ENCODE measurements at regions not wholly inside any gene's neighbourhood (a gene's known extent, or its start where the extent isn't known, plus 50 kb on each side); places are given as distances from the start of the nearest gene placed in this dataset.

GRCh38 chr17:63134867-63135266 lies 168.8 kb downstream of the TANC2 start:
- Mint-ChIP-seq H3K27me3 (no peaks in the 10 kb centered on the region), H3K4me1 (peaks cover 2% of the 10 kb centered on the region), H3K27ac (no peak overlapping the region), H3K9me3 (no peaks in the 10 kb centered on the region), H3K4me3 (no peak overlapping the region), H3K36me3 (no peaks in the 10 kb centered on the region)
- DNase-seq = no peak

GRCh38 chr17:63136369-63137012 lies 170.5 kb downstream of the TANC2 start:
- H3K27ac Mint-ChIP-seq = no peak overlapping the region
- H3K4me3 Mint-ChIP-seq = no peak overlapping the region
- no peaks in the 10 kb centered on the region for H3K9me3 Mint-ChIP-seq
- no peaks in the 10 kb centered on the region for H3K36me3 Mint-ChIP-seq
- no peaks in the 10 kb centered on the region for H3K27me3 Mint-ChIP-seq
- H3K4me1 Mint-ChIP-seq = peaks cover 8% of the 10 kb centered on the region
- no peak for DNase-seq

- Mint-ChIP-seq H3K27me3 (no peaks in the 10 kb centered on the region), H3K9me3 (no peaks in the 10 kb centered on the region), H3K36me3 (no peaks in the 10 kb centered on the region), H3K4me3 (no peak overlapping the region), H3K27ac (no peak overlapping the region), H3K4me1 (peaks cover 8% of the 10 kb centered on the region)
- DNase-seq = no peak
Measured at GRCh38 chr17:63137163-63137562, 171.1 kb downstream of the TANC2 start.

GRCh38 chr17:63138713-63139112 lies 172.7 kb downstream of the TANC2 start:
- Mint-ChIP-seq H3K27ac (no peak overlapping the region), H3K36me3 (no peaks in the 10 kb centered on the region), H3K27me3 (no peaks in the 10 kb centered on the region)

GRCh38 chr17:63139356-63139755 lies 173.3 kb downstream of the TANC2 start:
- H3K27me3 Mint-ChIP-seq = no peaks in the 10 kb centered on the region
- no peak overlapping the region for H3K4me3 Mint-ChIP-seq
- H3K4me1 Mint-ChIP-seq = peaks cover 8% of the 10 kb centered on the region
- H3K36me3 Mint-ChIP-seq = peaks cover under 1% of the 10 kb centered on the region
- DNase-seq = no peak
- H3K9me3 Mint-ChIP-seq = no peaks in the 10 kb centered on the region
- no peak overlapping the region for H3K27ac Mint-ChIP-seq

More at GRCh38 chr17:63138713-63139112, 172.7 kb downstream of the TANC2 start:
- no peak for DNase-seq
- Mint-ChIP-seq H3K4me1 (peaks cover 8% of the 10 kb centered on the region), H3K4me3 (no peak overlapping the region), H3K9me3 (no peaks in the 10 kb centered on the region)

- Mint-ChIP-seq H3K36me3 (peaks cover 1% of the 10 kb centered on the region), H3K27ac (no peak overlapping the region), H3K4me3 (no peak overlapping the region), H3K27me3 (no peaks in the 10 kb centered on the region), H3K9me3 (no peaks in the 10 kb centered on the region), H3K4me1 (peaks cover 8% of the 10 kb centered on the region)
- DNase-seq = no peak
Measured at GRCh38 chr17:63140255-63140654, 174.2 kb downstream of the TANC2 start.

GRCh38 chr17:63142836-63143235 lies 176.8 kb downstream of the TANC2 start:
- H3K9me3 Mint-ChIP-seq = no peaks in the 10 kb centered on the region
- H3K27me3 Mint-ChIP-seq = no peaks in the 10 kb centered on the region
- no peak for DNase-seq
- no peak overlapping the region for H3K27ac Mint-ChIP-seq
- H3K4me3 Mint-ChIP-seq = no peak overlapping the region
- peaks cover 6% of the 10 kb centered on the region for H3K4me1 Mint-ChIP-seq
- H3K36me3 Mint-ChIP-seq = peaks cover 4% of the 10 kb centered on the region

GRCh38 chr17:63150490-63150889 lies 184.5 kb downstream of the TANC2 start:
- Mint-ChIP-seq H3K27me3 (no peaks in the 10 kb centered on the region), H3K27ac (no peak overlapping the region), H3K4me1 (no peaks in the 10 kb centered on the region), H3K9me3 (no peaks in the 10 kb centered on the region), H3K4me3 (no peak overlapping the region), H3K36me3 (peaks cover under 1% of the 10 kb centered on the region)
- no peak for DNase-seq

GRCh38 chr17:63150994-63151464 lies 185.0 kb downstream of the TANC2 start:
- H3K27ac Mint-ChIP-seq = no peak overlapping the region
- H3K9me3 Mint-ChIP-seq = no peaks in the 10 kb centered on the region
- H3K4me3 Mint-ChIP-seq = no peak overlapping the region
- H3K36me3 Mint-ChIP-seq = no peaks in the 10 kb centered on the region
- H3K4me1 Mint-ChIP-seq = no peaks in the 10 kb centered on the region
- DNase-seq = no peak
- H3K27me3 Mint-ChIP-seq = no peaks in the 10 kb centered on the region

GRCh38 chr17:63151941-63152523 lies 186.0 kb downstream of the TANC2 start:
- no peak overlapping the region for H3K4me3 Mint-ChIP-seq
- no peak overlapping the region for H3K27ac Mint-ChIP-seq
- no peaks in the 10 kb centered on the region for H3K27me3 Mint-ChIP-seq
- H3K36me3 Mint-ChIP-seq = no peaks in the 10 kb centered on the region
- H3K4me1 Mint-ChIP-seq = peaks cover 2% of the 10 kb centered on the region
- no peak for DNase-seq
- H3K9me3 Mint-ChIP-seq = no peaks in the 10 kb centered on the region

GRCh38 chr17:63153488-63153887 lies 187.5 kb downstream of the TANC2 start:
- DNase-seq = no peak
- no peaks in the 10 kb centered on the region for H3K27me3 Mint-ChIP-seq

GRCh38 chr17:63154586-63155244 lies 188.7 kb downstream of the TANC2 start:
- H3K27ac Mint-ChIP-seq = no peak overlapping the region
- H3K4me3 Mint-ChIP-seq = no peak overlapping the region
- no peak for DNase-seq
- peaks cover 2% of the 10 kb centered on the region for H3K4me1 Mint-ChIP-seq
- no peaks in the 10 kb centered on the region for H3K36me3 Mint-ChIP-seq
- no peaks in the 10 kb centered on the region for H3K27me3 Mint-ChIP-seq
- no peaks in the 10 kb centered on the region for H3K9me3 Mint-ChIP-seq

More at GRCh38 chr17:63153488-63153887, 187.5 kb downstream of the TANC2 start:
- Mint-ChIP-seq H3K36me3 (no peaks in the 10 kb centered on the region), H3K4me1 (peaks cover 2% of the 10 kb centered on the region), H3K9me3 (no peaks in the 10 kb centered on the region), H3K27ac (no peak overlapping the region), H3K4me3 (no peak overlapping the region)

GRCh38 chr17:63156986-63157385 lies 191.0 kb downstream of the TANC2 start:
- no peak for DNase-seq
- Mint-ChIP-seq H3K4me3 (no peak overlapping the region), H3K4me1 (peaks cover 2% of the 10 kb centered on the region), H3K9me3 (no peaks in the 10 kb centered on the region), H3K27ac (no peak overlapping the region), H3K36me3 (no peaks in the 10 kb centered on the region), H3K27me3 (no peaks in the 10 kb centered on the region)

GRCh38 chr17:63162406-63163157 lies 196.5 kb downstream of the TANC2 start:
- Mint-ChIP-seq H3K27ac (no peak overlapping the region), H3K36me3 (no peaks in the 10 kb centered on the region), H3K9me3 (no peaks in the 10 kb centered on the region), H3K4me3 (no peak overlapping the region), H3K4me1 (no peaks in the 10 kb centered on the region), H3K27me3 (no peaks in the 10 kb centered on the region)
- no peak for DNase-seq

GRCh38 chr17:63163158-63163520 lies 197.1 kb downstream of the TANC2 start:
- no peak overlapping the region for H3K4me3 Mint-ChIP-seq
- DNase-seq = no peak
- H3K27me3 Mint-ChIP-seq = no peaks in the 10 kb centered on the region
- no peaks in the 10 kb centered on the region for H3K9me3 Mint-ChIP-seq
- H3K27ac Mint-ChIP-seq = no peak overlapping the region
- H3K4me1 Mint-ChIP-seq = no peaks in the 10 kb centered on the region
- no peaks in the 10 kb centered on the region for H3K36me3 Mint-ChIP-seq
